K562 (cell line): ENCODE measurements at regions not wholly inside any gene's neighbourhood (a gene's known extent, or its start where the extent isn't known, plus 50 kb on each side); places are given as distances from the start of the nearest gene placed in this dataset.

Experiments used
- ADNP ChIP-seq: fragments of 200-800 bp; sonication (Bioruptor generic); IDR thresholded peaks from 2 replicates; pipeline ENCODE4 v1.6.1; 2016; ENCODE audit warnings: missing genetic modification characterization, missing compliant biosample characterization
- IRF2 ChIP-seq: sonication (generic); formaldehyde crosslinking; IDR thresholded peaks from 2 replicates; pipeline ENCODE4 v1.8.1; 2022; ENCODE audit warnings: mild to moderate bottlenecking, missing genetic modification reagents
- KDM1A ChIP-seq, 2 experiments: fragments of 450-650 bp; IDR thresholded peaks; 2 replicates each; pipeline ENCODE4 v1.6.1; 2016; ENCODE audit warnings: mild to moderate bottlenecking in 2 of 2
- KLF13 ChIP-seq: fragments of 450-650 bp; IDR thresholded peaks from 2 replicates; pipeline ENCODE4 v1.6.1; 2016; ENCODE audit warnings: missing genetic modification characterization, low read depth, mild to moderate bottlenecking, missing compliant biosample characterization, moderate library complexity, borderline replicate concordance
- RFX5 ChIP-seq: IDR thresholded peaks from 2 replicates; pipeline ENCODE4 v1.6.1; 2011; ENCODE audit warnings: low read depth, mild to moderate bottlenecking, improper control_type of control experiment, low read length
- SIN3B ChIP-seq: fragments of 450-650 bp; IDR thresholded peaks from 2 replicates; pipeline ENCODE4 v1.6.1; 2017; ENCODE audit warnings: low read depth, mild to moderate bottlenecking, moderate library complexity
- SPI1 ChIP-seq: IDR thresholded peaks from 2 replicates; pipeline ENCODE4 v1.6.1; 2011; ENCODE audit warnings: low read depth, low read length, control low read depth, borderline replicate concordance
- SREBF2 ChIP-seq: sonication (generic); formaldehyde crosslinking; IDR thresholded peaks from 2 replicates; pipeline ENCODE4 v1.4.0; 2020; ENCODE audit warnings: mild to moderate bottlenecking, missing genetic modification reagents
- ZKSCAN8 ChIP-seq: fragments of 200-800 bp; sonication (Bioruptor generic); IDR thresholded peaks from 2 replicates; pipeline ENCODE4 v1.6.1; 2016; ENCODE audit warnings: missing genetic modification characterization, missing compliant biosample characterization
- ZNF274 ChIP-seq: IDR thresholded peaks from 2 replicates; pipeline ENCODE4 v1.6.1; 2011; ENCODE audit warnings: low read depth, mild to moderate bottlenecking, low read length, moderate library complexity, borderline replicate concordance
- ZNF316 ChIP-seq: fragments of 450-650 bp; IDR thresholded peaks from 2 replicates; pipeline ENCODE4 v1.6.1; 2016
- TF ChIP-seq, protein P1 (sequence below), 3 experiments: IDR thresholded peaks in 2 of 3; conservative IDR thresholded peaks in 1 of 3; 2 replicates each; pipeline ENCODE4 v1.5.1; 2011 to 2012; ENCODE audit warnings: low read length in 3 of 3, mild to moderate bottlenecking in 3 of 3, control low read depth in 2 of 3, improper control_type of control experiment in 1 of 3, inconsistent platforms in 1 of 3, low read depth in 1 of 3, mixed read lengths in 1 of 3, moderate library complexity in 1 of 3; ENCODE audit not compliant: insufficient read depth in 2 of 3
- TF ChIP-seq, protein P2 (sequence below), 2 experiments: fragments of 450-650 bp in 1 of 2; sonication (generic) in 1 of 2; formaldehyde crosslinking in 1 of 2; IDR thresholded peaks in 1 of 2; conservative IDR thresholded peaks in 1 of 2; 2 replicates each; pipeline versions ENCODE4 v1.6.1 to v1.8.1; 2016 to 2023; ENCODE audit warnings: mild to moderate bottlenecking in 2 of 2, moderate library complexity in 2 of 2, inconsistent platforms in 1 of 2, missing genetic modification reagents in 1 of 2
- TF ChIP-seq, protein P3 (sequence below): sonication (generic); formaldehyde crosslinking; IDR thresholded peaks from 2 replicates; pipeline ENCODE4 v1.8.1; 2023; ENCODE audit warnings: missing genetic modification reagents, mild to moderate bottlenecking, borderline replicate concordance

DNA sequence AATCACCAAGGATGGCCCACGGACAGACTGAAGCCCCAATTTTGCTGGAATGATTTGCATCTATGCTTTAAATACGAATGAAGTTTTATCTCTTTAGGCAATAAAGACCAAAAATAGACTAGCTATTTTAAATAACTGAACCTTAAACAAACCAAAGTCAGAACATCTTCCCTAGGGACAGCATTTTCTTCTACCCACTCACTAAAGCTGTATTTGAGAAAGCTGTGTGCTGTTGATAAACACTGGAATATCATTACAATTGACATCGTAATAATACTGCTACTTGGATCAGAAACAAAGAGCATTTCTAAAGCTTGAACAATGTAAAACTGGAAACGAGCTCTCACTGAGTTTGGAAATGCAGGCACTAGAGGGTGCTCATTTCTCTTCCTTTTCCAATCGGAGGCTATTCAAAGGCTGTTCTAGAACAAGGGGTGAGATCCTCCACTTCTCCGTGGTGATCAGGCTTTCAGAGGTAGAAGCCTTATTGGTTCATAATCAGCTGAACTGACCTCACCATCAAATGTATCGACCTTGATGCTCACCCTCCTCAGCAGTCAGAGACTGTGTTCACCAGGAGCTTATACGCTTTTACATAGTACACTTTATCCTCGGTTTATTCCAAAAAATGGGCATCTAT, 225.3 kb upstream of the PRSS1 start:
- TF ChIP-seq IRF2: no peak
- TF ChIP-seq, protein P1, sequence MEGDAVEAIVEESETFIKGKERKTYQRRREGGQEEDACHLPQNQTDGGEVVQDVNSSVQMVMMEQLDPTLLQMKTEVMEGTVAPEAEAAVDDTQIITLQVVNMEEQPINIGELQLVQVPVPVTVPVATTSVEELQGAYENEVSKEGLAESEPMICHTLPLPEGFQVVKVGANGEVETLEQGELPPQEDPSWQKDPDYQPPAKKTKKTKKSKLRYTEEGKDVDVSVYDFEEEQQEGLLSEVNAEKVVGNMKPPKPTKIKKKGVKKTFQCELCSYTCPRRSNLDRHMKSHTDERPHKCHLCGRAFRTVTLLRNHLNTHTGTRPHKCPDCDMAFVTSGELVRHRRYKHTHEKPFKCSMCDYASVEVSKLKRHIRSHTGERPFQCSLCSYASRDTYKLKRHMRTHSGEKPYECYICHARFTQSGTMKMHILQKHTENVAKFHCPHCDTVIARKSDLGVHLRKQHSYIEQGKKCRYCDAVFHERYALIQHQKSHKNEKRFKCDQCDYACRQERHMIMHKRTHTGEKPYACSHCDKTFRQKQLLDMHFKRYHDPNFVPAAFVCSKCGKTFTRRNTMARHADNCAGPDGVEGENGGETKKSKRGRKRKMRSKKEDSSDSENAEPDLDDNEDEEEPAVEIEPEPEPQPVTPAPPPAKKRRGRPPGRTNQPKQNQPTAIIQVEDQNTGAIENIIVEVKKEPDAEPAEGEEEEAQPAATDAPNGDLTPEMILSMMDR (IDR thresholded peaks at IDR 0.05 in 2 of 3, conservative IDR thresholded peaks at IDR 0.05 in 1 of 3; ENCODE audit: insufficient read depth in 2 of 3, low read depth in 1 of 3, low read length in 3 of 3): no peak
- TF ChIP-seq, protein P2, sequence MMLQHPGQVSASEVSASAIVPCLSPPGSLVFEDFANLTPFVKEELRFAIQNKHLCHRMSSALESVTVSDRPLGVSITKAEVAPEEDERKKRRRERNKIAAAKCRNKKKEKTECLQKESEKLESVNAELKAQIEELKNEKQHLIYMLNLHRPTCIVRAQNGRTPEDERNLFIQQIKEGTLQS (IDR thresholded peaks at IDR 0.05): no peak
- TF ChIP-seq, protein P2 (CRISPR knock-in tag; conservative IDR thresholded peaks at IDR 0.05): no peak
- no peak for TF ChIP-seq ZNF274
- no peak for TF ChIP-seq ADNP (tag)
- no peak for TF ChIP-seq KDM1A (IDR thresholded peaks at IDR 0.05)
- no peak for TF ChIP-seq ZNF316
- TF ChIP-seq SREBF2 (CRISPR knock-in tag): no peak
- TF ChIP-seq ZKSCAN8 (CRISPR knock-in tag): no peak
- TF ChIP-seq, protein P3, sequence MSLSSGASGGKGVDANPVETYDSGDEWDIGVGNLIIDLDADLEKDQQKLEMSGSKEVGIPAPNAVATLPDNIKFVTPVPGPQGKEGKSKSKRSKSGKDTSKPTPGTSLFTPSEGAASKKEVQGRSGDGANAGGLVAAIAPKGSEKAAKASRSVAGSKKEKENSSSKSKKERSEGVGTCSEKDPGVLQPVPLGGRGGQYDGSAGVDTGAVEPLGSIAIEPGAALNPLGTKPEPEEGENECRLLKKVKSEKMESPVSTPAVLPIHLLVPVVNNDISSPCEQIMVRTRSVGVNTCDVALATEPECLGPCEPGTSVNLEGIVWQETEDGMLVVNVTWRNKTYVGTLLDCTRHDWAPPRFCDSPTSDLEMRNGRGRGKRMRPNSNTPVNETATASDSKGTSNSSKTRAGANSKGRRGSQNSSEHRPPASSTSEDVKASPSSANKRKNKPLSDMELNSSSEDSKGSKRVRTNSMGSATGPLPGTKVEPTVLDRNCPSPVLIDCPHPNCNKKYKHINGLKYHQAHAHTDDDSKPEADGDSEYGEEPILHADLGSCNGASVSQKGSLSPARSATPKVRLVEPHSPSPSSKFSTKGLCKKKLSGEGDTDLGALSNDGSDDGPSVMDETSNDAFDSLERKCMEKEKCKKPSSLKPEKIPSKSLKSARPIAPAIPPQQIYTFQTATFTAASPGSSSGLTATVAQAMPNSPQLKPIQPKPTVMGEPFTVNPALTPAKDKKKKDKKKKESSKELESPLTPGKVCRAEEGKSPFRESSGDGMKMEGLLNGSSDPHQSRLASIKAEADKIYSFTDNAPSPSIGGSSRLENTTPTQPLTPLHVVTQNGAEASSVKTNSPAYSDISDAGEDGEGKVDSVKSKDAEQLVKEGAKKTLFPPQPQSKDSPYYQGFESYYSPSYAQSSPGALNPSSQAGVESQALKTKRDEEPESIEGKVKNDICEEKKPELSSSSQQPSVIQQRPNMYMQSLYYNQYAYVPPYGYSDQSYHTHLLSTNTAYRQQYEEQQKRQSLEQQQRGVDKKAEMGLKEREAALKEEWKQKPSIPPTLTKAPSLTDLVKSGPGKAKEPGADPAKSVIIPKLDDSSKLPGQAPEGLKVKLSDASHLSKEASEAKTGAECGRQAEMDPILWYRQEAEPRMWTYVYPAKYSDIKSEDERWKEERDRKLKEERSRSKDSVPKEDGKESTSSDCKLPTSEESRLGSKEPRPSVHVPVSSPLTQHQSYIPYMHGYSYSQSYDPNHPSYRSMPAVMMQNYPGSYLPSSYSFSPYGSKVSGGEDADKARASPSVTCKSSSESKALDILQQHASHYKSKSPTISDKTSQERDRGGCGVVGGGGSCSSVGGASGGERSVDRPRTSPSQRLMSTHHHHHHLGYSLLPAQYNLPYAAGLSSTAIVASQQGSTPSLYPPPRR (CRISPR knock-in tag): no peak
- TF ChIP-seq SIN3B: no peak
- TF ChIP-seq SPI1: no peak
- TF ChIP-seq RFX5: no peak
- no peak for TF ChIP-seq KLF13 (tag)
